OCI-LY3 (cell line): ENCODE measurements at regions not wholly inside any gene's neighbourhood (a gene's known extent, or its start where the extent isn't known, plus 50 kb on each side); places are given as distances from the start of the nearest gene placed in this dataset.

Source experiments
- H2AFZ ChIP-seq: fragments of 200-600, 300-600 bp; shearing (Covaris generic); 2 replicates; pipeline ENCODE4 v1.6.0; 2014; ENCODE audit warnings: antibody characterized with exemption, low read depth, low read length
- H3K27ac ChIP-seq: fragments of 200-600, 300-600 bp; sonication (generic); 2 replicates; pipeline ENCODE4 v1.5.1; 2014; ENCODE audit warnings: mild to moderate bottlenecking, low read length, moderate library complexity, mixed read lengths
- H3K27me3 ChIP-seq: fragments of 200-600, 300-600 bp; sonication (generic); 2 replicates; pipeline ENCODE4 v1.6.1; 2014; ENCODE audit warnings: low read depth, low read length, mixed read lengths
- H3K36me3 ChIP-seq: fragments of 200-600, 300-600 bp; sonication (generic); replicated peaks from 2 replicates; pipeline ENCODE3; 2014; ENCODE audit warnings: low read depth, low read length, mixed read lengths
- H3K4me1 ChIP-seq: fragments of 300-600, 200-600 bp; sonication (generic); 2 replicates; pipeline ENCODE4 v1.6.1; 2014; ENCODE audit warnings: low read length, mixed read lengths
- H3K4me2 ChIP-seq: fragments of 200-600, 300-600 bp; sonication (generic); 2 replicates; pipeline ENCODE4 v1.6.1; 2014; ENCODE audit warnings: low read length, mixed read lengths
- H3K4me3 ChIP-seq: fragments of 300-600, 200-600 bp; sonication (generic); 2 replicates; pipeline ENCODE4 v1.5.1; 2014; ENCODE audit warnings: antibody characterized with exemption, mild to moderate bottlenecking, low read length, moderate library complexity
- H3K79me2 ChIP-seq: fragments of 300-600, 200-600 bp; shearing (Covaris generic); 2 replicates; pipeline ENCODE4 v1.6.1; 2014; ENCODE audit warnings: mild to moderate bottlenecking, low read length, mixed read lengths
- H3K9ac ChIP-seq: fragments of 300-600, 200-600 bp; shearing (Covaris generic); 2 replicates; pipeline ENCODE4 v1.6.0; 2014; ENCODE audit warnings: mild to moderate bottlenecking, low read length, moderate library complexity
- H3K9me3 ChIP-seq: fragments of 200-600, 300-600 bp; shearing (Covaris generic); 2 replicates; pipeline ENCODE4 v1.6.1; 2014; ENCODE audit warnings: low read length, mixed read lengths; ENCODE audit not compliant: insufficient read depth
- H4K20me1 ChIP-seq: fragments of 200-600, 300-600 bp; sonication (generic); 2 replicates; pipeline ENCODE4 v1.6.1; 2016; ENCODE audit warnings: low read length, mixed read lengths; ENCODE audit not compliant: insufficient read depth
- EZH2phosphoT487 ChIP-seq: fragments of 200-600 bp; shearing (Covaris generic); IDR thresholded peaks from 2 replicates; pipeline ENCODE4 v1.6.1; 2018; ENCODE audit warnings: antibody characterized with exemption, mixed run types, low read depth
- TF ChIP-seq, protein P1 (sequence below): fragments of 200-600, 300-600 bp; sonication (generic); IDR thresholded peaks from 2 replicates; pipeline ENCODE4 v1.5.1; 2014; ENCODE audit warnings: antibody characterized with exemption, low read length, low read depth

DNA sequence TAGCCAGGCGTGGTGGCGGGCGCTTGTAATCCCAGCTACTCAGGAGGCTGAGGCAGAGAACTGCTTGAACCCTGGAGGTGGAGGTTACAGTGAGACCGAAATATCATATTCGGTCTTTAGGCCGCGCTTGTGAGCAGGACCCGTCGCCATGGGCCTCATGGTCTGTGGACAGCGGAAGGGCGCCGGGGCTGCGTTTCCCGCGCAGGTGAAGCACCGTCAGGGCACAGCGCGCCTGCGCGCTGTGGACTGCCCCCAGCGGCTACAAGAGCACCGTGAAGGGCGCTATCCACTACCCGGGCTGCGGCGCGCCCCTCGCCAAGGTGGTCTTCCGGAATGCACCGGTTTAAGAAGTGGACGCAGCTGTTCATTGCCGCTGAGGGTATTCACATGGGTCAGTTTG lies 482.0 kb upstream of the NAALADL2 start:
- Histone ChIP-seq H2AFZ (no peak overlapping the region), H3K79me2 (no peaks in the 10 kb centered on the region), H3K4me1 (no peaks in the 10 kb centered on the region), H3K4me3 (no peak overlapping the region), H3K36me3 (no peaks in the 10 kb centered on the region), H3K27ac (no peak overlapping the region), H3K27me3 (no peaks in the 10 kb centered on the region), H3K9me3 (no peaks in the 10 kb centered on the region), H4K20me1 (no peaks in the 10 kb centered on the region), H3K9ac (no peak overlapping the region), H3K4me2 (no peak overlapping the region)
- TF ChIP-seq, protein P1, sequence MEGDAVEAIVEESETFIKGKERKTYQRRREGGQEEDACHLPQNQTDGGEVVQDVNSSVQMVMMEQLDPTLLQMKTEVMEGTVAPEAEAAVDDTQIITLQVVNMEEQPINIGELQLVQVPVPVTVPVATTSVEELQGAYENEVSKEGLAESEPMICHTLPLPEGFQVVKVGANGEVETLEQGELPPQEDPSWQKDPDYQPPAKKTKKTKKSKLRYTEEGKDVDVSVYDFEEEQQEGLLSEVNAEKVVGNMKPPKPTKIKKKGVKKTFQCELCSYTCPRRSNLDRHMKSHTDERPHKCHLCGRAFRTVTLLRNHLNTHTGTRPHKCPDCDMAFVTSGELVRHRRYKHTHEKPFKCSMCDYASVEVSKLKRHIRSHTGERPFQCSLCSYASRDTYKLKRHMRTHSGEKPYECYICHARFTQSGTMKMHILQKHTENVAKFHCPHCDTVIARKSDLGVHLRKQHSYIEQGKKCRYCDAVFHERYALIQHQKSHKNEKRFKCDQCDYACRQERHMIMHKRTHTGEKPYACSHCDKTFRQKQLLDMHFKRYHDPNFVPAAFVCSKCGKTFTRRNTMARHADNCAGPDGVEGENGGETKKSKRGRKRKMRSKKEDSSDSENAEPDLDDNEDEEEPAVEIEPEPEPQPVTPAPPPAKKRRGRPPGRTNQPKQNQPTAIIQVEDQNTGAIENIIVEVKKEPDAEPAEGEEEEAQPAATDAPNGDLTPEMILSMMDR, result no peak
- no peak for TF ChIP-seq EZH2phosphoT487

DNA sequence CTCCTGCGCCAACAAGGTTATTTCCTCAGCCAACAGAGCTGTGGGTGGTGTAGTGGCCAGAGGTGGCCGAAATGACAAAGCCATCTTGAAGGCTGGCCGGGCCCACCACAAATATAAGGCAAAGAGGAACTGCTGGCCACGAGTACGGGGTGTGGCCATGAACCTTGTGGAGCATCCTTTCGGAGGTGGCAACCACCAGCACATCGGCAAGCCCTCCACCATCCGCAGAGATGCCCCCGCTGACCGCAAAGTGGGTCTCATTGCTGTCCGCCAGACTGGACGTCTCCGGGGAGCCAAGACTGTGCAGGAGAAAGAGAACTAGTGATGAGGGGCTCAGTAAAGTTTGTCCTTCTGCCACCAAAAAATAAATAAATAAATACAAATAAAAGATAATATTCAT lies 481.4 kb upstream of the NAALADL2 start:
- no peak overlapping the region for H3K27ac ChIP-seq
- no peak overlapping the region for H3K9ac ChIP-seq
- no peaks in the 10 kb centered on the region for H3K79me2 ChIP-seq
- H3K36me3 ChIP-seq, result no peaks in the 10 kb centered on the region
- no peaks in the 10 kb centered on the region for H3K9me3 ChIP-seq
- TF ChIP-seq EZH2phosphoT487, result no peak
- TF ChIP-seq, protein P1, result no peak
- H3K27me3 ChIP-seq, result no peaks in the 10 kb centered on the region
- no peaks in the 10 kb centered on the region for H4K20me1 ChIP-seq
- no peaks in the 10 kb centered on the region for H3K4me1 ChIP-seq
- H2AFZ ChIP-seq, result no peak overlapping the region
- H3K4me2 ChIP-seq, result no peak overlapping the region
- H3K4me3 ChIP-seq, result no peak overlapping the region

DNA sequence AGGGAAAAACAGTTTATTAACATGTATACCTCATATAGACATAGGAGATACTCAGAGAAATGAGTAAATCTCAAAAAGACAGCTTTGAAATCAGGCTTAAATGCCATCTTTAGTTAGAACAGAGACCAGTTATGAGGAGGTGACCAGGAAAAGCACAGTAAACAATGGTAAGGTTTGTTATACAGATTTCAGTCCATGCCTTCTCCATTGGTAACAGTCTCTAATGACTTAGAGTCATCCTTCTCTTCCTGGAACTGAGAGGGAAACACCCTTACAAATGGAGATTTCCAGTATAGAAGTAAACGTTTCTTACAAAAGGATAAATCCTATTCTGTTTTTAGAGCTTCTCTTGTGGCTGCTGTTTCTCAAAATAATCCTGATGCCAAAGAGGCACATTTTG lies 476.3 kb upstream of the NAALADL2 start:
- no peak for TF ChIP-seq EZH2phosphoT487
- no peaks in the 10 kb centered on the region for H3K27me3 ChIP-seq
- H3K4me3 ChIP-seq, result no peak overlapping the region
- H3K27ac ChIP-seq, result no peak overlapping the region
- no peaks in the 10 kb centered on the region; the same call in 1 of the 2 replicates for H3K9me3 ChIP-seq
- H2AFZ ChIP-seq, result no peak overlapping the region
- H3K4me1 ChIP-seq, result no peaks in the 10 kb centered on the region
- no peaks in the 10 kb centered on the region for H3K79me2 ChIP-seq
- no peaks in the 10 kb centered on the region for H4K20me1 ChIP-seq
- no peak overlapping the region for H3K4me2 ChIP-seq
- no peak overlapping the region for H3K9ac ChIP-seq
- no peaks in the 10 kb centered on the region for H3K36me3 ChIP-seq

DNA sequence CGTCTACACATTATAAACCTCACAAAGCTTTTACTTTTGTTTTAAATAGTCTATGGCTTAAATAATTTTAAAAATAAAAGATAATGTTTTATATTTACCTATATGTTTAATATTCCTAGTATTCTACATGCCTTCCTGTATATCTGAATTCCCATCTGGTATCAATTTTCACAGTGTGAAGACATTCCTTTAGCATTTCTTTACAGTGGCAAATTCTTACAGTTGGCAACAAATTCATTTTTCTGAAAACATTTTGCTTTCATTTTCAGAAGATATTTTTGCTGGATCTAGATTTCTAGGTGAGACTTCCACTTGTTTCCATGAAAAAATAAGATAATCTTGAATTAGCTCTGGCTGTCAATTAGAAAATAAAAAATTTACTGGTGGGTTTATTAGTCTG lies 471.4 kb upstream of the NAALADL2 start:
- H3K27me3 ChIP-seq, result no peaks in the 10 kb centered on the region
- no peaks in the 10 kb centered on the region for H3K36me3 ChIP-seq
- H3K4me1 ChIP-seq, result no peaks in the 10 kb centered on the region
- no peak overlapping the region for H3K27ac ChIP-seq
- no peak overlapping the region for H3K9ac ChIP-seq
- H3K79me2 ChIP-seq, result no peaks in the 10 kb centered on the region
- TF ChIP-seq EZH2phosphoT487, result no peak
- TF ChIP-seq, protein P1, result no peak
- H3K9me3 ChIP-seq, result no peaks in the 10 kb centered on the region; the same call in 1 of the 2 replicates
- no peak overlapping the region for H3K4me3 ChIP-seq
- H3K4me2 ChIP-seq, result no peak overlapping the region
- no peak overlapping the region for H2AFZ ChIP-seq
- H4K20me1 ChIP-seq, result no peaks in the 10 kb centered on the region

DNA sequence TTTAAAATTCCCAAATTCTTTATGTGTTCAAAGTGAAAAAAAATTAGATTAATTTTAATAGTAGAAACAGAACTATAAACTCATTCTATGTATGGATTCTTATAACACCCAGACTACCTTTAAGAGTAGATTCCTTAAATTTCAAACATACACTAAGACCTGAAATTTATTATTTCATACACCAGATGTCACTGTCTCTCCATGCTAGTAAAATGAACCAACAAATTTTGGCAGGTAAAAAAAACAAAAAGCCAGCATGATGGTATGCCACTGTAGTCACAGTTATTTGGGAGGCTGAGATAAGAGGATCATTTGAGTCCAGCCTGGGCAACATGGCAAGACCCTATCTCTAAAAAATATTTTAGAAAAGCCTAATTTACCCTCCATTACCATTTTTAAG lies 461.3 kb upstream of the NAALADL2 start:
- no peaks in the 10 kb centered on the region for H3K27me3 ChIP-seq
- TF ChIP-seq, protein P1, result peak; percentile 54
- TF ChIP-seq EZH2phosphoT487, result no peak
- H3K4me3 ChIP-seq, result no peak overlapping the region
- no peak overlapping the region for H3K9ac ChIP-seq
- no peaks in the 10 kb centered on the region for H3K9me3 ChIP-seq
- no peaks in the 10 kb centered on the region for H3K79me2 ChIP-seq
- H3K27ac ChIP-seq, result no peak overlapping the region
- peaks cover 7% of the 10 kb centered on the region for H3K4me1 ChIP-seq
- H2AFZ ChIP-seq, result no peak overlapping the region
- no peak overlapping the region for H3K4me2 ChIP-seq
- H4K20me1 ChIP-seq, result no peaks in the 10 kb centered on the region
- no peaks in the 10 kb centered on the region for H3K36me3 ChIP-seq
